ENCODE measurements at regions not wholly inside any gene's neighbourhood (a gene's known extent, or its start where the extent isn't known, plus 50 kb on each side); places are given as distances from the start of the nearest gene placed in this dataset.

GRCh38 chr5:63811961-63812360 is 150.3 kb downstream of the HTR1A start:
- TF ChIP-seq EZH2 (IDR thresholded peaks at IDR 0.05; ENCODE audit: borderline replicate concordance, insufficient read depth, low read length, poor library complexity, severe bottlenecking), result no peak
- TF ChIP-seq CTCF (IDR thresholded peaks at IDR 0.05; ENCODE audit: poor library complexity, severe bottlenecking), result no peak
- TF ChIP-seq SMC3 (conservative IDR thresholded peaks at IDR 0.05; ENCODE audit: poor library complexity), result no peak
- no peak for TF ChIP-seq EP300 (conservative IDR thresholded peaks at IDR 0.05; ENCODE audit: poor library complexity, severe bottlenecking)
- TF ChIP-seq REST (IDR thresholded peaks at IDR 0.05; ENCODE audit: borderline replicate concordance), result no peak
- TF ChIP-seq TAF1 (IDR thresholded peaks at IDR 0.05; ENCODE audit: low read depth), result no peak
- no peak for TF ChIP-seq POLR2AphosphoS5 (IDR thresholded peaks at IDR 0.05)
- no peak for TF ChIP-seq MXI1 (conservative IDR thresholded peaks at IDR 0.05; ENCODE audit: poor library complexity, severe bottlenecking)
